ENCODE measurements at regions not wholly inside any gene's neighbourhood (a gene's known extent, or its start where the extent isn't known, plus 50 kb on each side); places are given as distances from the start of the nearest gene placed in this dataset.

- no peak for DNase-seq (ENCODE audit: low spot score)
These were observed 897.0 kb upstream of the CELF2 start for GRCh38 chr10:10120671-10121070.

- DNase-seq (ENCODE audit: low spot score), result no peak
These were observed 892.0 kb upstream of the CELF2 start for GRCh38 chr10:10125676-10126075.

GRCh38 chr10:10126218-10126617, 891.5 kb upstream of the CELF2 start:
- no peak for DNase-seq (ENCODE audit: low spot score)

GRCh38 chr10:10128387-10128786, 889.3 kb upstream of the CELF2 start:
- no peak for DNase-seq (ENCODE audit: low spot score)

- no peak for DNase-seq (ENCODE audit: low spot score)
These were observed 887.0 kb upstream of the CELF2 start for GRCh38 chr10:10130686-10131085.

- no peak for DNase-seq (ENCODE audit: low spot score)
These were observed 885.7 kb upstream of the CELF2 start for GRCh38 chr10:10132009-10132408.

GRCh38 chr10:10133281-10133680, 884.4 kb upstream of the CELF2 start:
- DNase-seq (ENCODE audit: low spot score), result no peak

GRCh38 chr10:10138685-10139084, 879.0 kb upstream of the CELF2 start:
- DNase-seq (ENCODE audit: low spot score), result no peak

- no peak for DNase-seq (ENCODE audit: low spot score)
These were observed 875.8 kb upstream of the CELF2 start for GRCh38 chr10:10141782-10142382.

GRCh38 chr10:10146604-10147003, 871.1 kb upstream of the CELF2 start:
- no peak for DNase-seq (ENCODE audit: low spot score)

GRCh38 chr10:10149899-10150298, 867.8 kb upstream of the CELF2 start:
- DNase-seq (ENCODE audit: low spot score), result peak; percentile 8

- no peak for DNase-seq (ENCODE audit: low spot score)
These were observed 860.6 kb upstream of the CELF2 start for GRCh38 chr10:10156917-10157600.

- no peak for DNase-seq (ENCODE audit: low spot score)
These were observed 856.8 kb upstream of the CELF2 start for GRCh38 chr10:10160821-10161312.

GRCh38 chr10:10164848-10165247, 852.8 kb upstream of the CELF2 start:
- DNase-seq (ENCODE audit: low spot score), result no peak

- no peak for DNase-seq (ENCODE audit: low spot score)
These were observed 852.3 kb upstream of the CELF2 start for GRCh38 chr10:10165415-10165814.

- no peak for DNase-seq (ENCODE audit: low spot score)
These were observed 839.2 kb upstream of the CELF2 start for GRCh38 chr10:10178476-10178875.

- DNase-seq (ENCODE audit: low spot score), result no peak
These were observed 823.8 kb upstream of the CELF2 start for GRCh38 chr10:10193848-10194247.

GRCh38 chr10:10196701-10197100, 821.0 kb upstream of the CELF2 start:
- DNase-seq (ENCODE audit: low spot score), result no peak

GRCh38 chr10:10197423-10197822, 820.2 kb upstream of the CELF2 start:
- DNase-seq (ENCODE audit: low spot score), result no peak

- DNase-seq (ENCODE audit: low spot score), result no peak
These were observed 819.3 kb upstream of the CELF2 start for GRCh38 chr10:10198363-10198762.

GRCh38 chr10:10204415-10204814, 813.3 kb upstream of the CELF2 start:
- no peak for DNase-seq (ENCODE audit: low spot score)

GRCh38 chr10:10205906-10206305, 811.8 kb upstream of the CELF2 start:
- no peak for DNase-seq (ENCODE audit: low spot score)

GRCh38 chr10:10207538-10207937, 810.1 kb upstream of the CELF2 start:
- DNase-seq (ENCODE audit: low spot score), result no peak

GRCh38 chr10:10208196-10208595, 809.5 kb upstream of the CELF2 start:
- no peak for DNase-seq (ENCODE audit: low spot score)

Data from AG20443 (cell line).